ENCODE measurements at regions not wholly inside any gene's neighbourhood (a gene's known extent, or its start where the extent isn't known, plus 50 kb on each side); places are given as distances from the start of the nearest gene placed in this dataset.

DNA sequence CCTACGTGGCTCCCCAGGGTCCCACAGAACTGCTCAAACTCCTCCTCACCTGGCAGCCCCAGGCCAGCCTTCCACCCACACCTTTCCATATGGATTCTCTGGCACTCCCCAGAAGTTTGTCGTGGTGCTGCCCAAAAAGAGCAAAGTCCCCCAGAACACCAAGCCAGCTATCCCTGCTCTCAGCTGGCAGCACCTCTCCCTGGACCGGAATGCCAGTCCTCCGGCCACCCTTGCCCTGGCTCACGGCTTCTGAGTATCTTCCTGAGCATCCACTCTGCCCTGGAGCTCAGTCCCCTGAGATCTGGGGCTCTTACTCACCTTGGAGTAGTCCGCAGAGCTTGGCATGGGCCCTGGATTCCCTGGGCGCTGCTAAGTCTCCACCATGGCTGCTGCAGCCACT, 166.5 kb upstream of the ZNF507 start:
- TF ChIP-seq, protein P1, sequence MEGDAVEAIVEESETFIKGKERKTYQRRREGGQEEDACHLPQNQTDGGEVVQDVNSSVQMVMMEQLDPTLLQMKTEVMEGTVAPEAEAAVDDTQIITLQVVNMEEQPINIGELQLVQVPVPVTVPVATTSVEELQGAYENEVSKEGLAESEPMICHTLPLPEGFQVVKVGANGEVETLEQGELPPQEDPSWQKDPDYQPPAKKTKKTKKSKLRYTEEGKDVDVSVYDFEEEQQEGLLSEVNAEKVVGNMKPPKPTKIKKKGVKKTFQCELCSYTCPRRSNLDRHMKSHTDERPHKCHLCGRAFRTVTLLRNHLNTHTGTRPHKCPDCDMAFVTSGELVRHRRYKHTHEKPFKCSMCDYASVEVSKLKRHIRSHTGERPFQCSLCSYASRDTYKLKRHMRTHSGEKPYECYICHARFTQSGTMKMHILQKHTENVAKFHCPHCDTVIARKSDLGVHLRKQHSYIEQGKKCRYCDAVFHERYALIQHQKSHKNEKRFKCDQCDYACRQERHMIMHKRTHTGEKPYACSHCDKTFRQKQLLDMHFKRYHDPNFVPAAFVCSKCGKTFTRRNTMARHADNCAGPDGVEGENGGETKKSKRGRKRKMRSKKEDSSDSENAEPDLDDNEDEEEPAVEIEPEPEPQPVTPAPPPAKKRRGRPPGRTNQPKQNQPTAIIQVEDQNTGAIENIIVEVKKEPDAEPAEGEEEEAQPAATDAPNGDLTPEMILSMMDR (IDR thresholded peaks at IDR 0.05) = no peak
- TF ChIP-seq, protein P2, sequence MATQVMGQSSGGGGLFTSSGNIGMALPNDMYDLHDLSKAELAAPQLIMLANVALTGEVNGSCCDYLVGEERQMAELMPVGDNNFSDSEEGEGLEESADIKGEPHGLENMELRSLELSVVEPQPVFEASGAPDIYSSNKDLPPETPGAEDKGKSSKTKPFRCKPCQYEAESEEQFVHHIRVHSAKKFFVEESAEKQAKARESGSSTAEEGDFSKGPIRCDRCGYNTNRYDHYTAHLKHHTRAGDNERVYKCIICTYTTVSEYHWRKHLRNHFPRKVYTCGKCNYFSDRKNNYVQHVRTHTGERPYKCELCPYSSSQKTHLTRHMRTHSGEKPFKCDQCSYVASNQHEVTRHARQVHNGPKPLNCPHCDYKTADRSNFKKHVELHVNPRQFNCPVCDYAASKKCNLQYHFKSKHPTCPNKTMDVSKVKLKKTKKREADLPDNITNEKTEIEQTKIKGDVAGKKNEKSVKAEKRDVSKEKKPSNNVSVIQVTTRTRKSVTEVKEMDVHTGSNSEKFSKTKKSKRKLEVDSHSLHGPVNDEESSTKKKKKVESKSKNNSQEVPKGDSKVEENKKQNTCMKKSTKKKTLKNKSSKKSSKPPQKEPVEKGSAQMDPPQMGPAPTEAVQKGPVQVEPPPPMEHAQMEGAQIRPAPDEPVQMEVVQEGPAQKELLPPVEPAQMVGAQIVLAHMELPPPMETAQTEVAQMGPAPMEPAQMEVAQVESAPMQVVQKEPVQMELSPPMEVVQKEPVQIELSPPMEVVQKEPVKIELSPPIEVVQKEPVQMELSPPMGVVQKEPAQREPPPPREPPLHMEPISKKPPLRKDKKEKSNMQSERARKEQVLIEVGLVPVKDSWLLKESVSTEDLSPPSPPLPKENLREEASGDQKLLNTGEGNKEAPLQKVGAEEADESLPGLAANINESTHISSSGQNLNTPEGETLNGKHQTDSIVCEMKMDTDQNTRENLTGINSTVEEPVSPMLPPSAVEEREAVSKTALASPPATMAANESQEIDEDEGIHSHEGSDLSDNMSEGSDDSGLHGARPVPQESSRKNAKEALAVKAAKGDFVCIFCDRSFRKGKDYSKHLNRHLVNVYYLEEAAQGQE (IDR thresholded peaks at IDR 0.05; ENCODE audit: low read depth, low read length) = no peak
- TF ChIP-seq, protein P3, sequence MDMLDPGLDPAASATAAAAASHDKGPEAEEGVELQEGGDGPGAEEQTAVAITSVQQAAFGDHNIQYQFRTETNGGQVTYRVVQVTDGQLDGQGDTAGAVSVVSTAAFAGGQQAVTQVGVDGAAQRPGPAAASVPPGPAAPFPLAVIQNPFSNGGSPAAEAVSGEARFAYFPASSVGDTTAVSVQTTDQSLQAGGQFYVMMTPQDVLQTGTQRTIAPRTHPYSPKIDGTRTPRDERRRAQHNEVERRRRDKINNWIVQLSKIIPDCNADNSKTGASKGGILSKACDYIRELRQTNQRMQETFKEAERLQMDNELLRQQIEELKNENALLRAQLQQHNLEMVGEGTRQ (IDR thresholded peaks at IDR 0.05; ENCODE audit: borderline replicate concordance, low read depth, low read length) = no peak
- TF ChIP-seq TAF1 (IDR thresholded peaks at IDR 0.05; ENCODE audit: borderline replicate concordance, low read depth, low read length) (no peak), RFX5 (IDR thresholded peaks at IDR 0.05; ENCODE audit: low read length) (no peak), EZH2phosphoT487 (IDR thresholded peaks at IDR 0.05; ENCODE audit: borderline replicate concordance, low read depth) (no peak), RCOR1 (IDR thresholded peaks at IDR 0.05; ENCODE audit: low read length) (no peak), RAD21 (IDR thresholded peaks at IDR 0.05; ENCODE audit: low read length) (no peak), POLR2AphosphoS5 (IDR thresholded peaks at IDR 0.05; ENCODE audit: low read depth, low read length) (no peak), GABPA (IDR thresholded peaks at IDR 0.05; ENCODE audit: low read depth) (no peak), EP300 (IDR thresholded peaks at IDR 0.05; ENCODE audit: borderline replicate concordance in 1 of 2, low read depth in 1 of 2, low read length in 1 of 2) (no peak), MXI1 (IDR thresholded peaks at IDR 0.05; ENCODE audit: low read depth, low read length) (no peak)
- TF ChIP-seq, protein P4, sequence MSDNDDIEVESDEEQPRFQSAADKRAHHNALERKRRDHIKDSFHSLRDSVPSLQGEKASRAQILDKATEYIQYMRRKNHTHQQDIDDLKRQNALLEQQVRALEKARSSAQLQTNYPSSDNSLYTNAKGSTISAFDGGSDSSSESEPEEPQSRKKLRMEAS (IDR thresholded peaks at IDR 0.05; ENCODE audit: low read depth) = no peak
- TF ChIP-seq, protein P5, sequence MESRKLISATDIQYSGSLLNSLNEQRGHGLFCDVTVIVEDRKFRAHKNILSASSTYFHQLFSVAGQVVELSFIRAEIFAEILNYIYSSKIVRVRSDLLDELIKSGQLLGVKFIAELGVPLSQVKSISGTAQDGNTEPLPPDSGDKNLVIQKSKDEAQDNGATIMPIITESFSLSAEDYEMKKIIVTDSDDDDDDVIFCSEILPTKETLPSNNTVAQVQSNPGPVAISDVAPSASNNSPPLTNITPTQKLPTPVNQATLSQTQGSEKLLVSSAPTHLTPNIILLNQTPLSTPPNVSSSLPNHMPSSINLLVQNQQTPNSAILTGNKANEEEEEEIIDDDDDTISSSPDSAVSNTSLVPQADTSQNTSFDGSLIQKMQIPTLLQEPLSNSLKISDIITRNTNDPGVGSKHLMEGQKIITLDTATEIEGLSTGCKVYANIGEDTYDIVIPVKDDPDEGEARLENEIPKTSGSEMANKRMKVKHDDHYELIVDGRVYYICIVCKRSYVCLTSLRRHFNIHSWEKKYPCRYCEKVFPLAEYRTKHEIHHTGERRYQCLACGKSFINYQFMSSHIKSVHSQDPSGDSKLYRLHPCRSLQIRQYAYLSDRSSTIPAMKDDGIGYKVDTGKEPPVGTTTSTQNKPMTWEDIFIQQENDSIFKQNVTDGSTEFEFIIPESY (IDR thresholded peaks at IDR 0.05; ENCODE audit: borderline replicate concordance, low read depth) = no peak

Measured in SK-N-SH (cell line).